CD14-positive monocyte (primary cell): ENCODE measurements at regions not wholly inside any gene's neighbourhood (a gene's known extent, or its start where the extent isn't known, plus 50 kb on each side); places are given as distances from the start of the nearest gene placed in this dataset.

Experiments
- DNase-seq, 3 donors: peaks; one replicate each; pipeline ENCODE4 v3.0.0-alpha.2; 2011 to 2022
- H2AFZ ChIP-seq: 2 replicates; pipeline ENCODE4 v1.6.0; 2012; ENCODE audit warnings: mild to moderate bottlenecking, low read depth, low read length, inconsistent platforms; ENCODE audit not compliant: insufficient read depth, poor library complexity, severe bottlenecking
- H3K27ac ChIP-seq, 2 donors: 1 replicate in 1 of 2; 2 replicates in 1 of 2; pipeline ENCODE4 v1.5.1; 2012 to 2013; ENCODE audit warnings: low read length in 2 of 2, control low read depth in 1 of 2, inconsistent platforms in 1 of 2, low read depth in 1 of 2, mild to moderate bottlenecking in 1 of 2
- H3K27me3 ChIP-seq, 2 donors: one replicate each; pipeline versions ENCODE4 v1.6.0 to v1.6.1; 2011 to 2013; ENCODE audit warnings: low read length in 2 of 2; ENCODE audit not compliant: control insufficient read depth in 2 of 2, insufficient read depth in 2 of 2
- H3K36me3 ChIP-seq, 2 donors: replicated peaks in 1 of 2; 1 replicate in 1 of 2; 2 replicates in 1 of 2; pipeline versions ENCODE4 v1.5.1 to v1.6.1; 2012 to 2013; ENCODE audit warnings: low read length in 2 of 2, control low read depth in 1 of 2, inconsistent platforms in 1 of 2, mild to moderate bottlenecking in 1 of 2; ENCODE audit not compliant: insufficient read depth in 2 of 2, control insufficient read depth in 1 of 2
- H3K4me1 ChIP-seq, 2 donors: 1 replicate in 1 of 2; 2 replicates in 1 of 2; pipeline versions ENCODE4 v1.5.1 to v1.6.1; 2012 to 2013; ENCODE audit warnings: low read length in 2 of 2, control low read depth in 1 of 2, inconsistent platforms in 1 of 2, mild to moderate bottlenecking in 1 of 2, moderate library complexity in 1 of 2; ENCODE audit not compliant: insufficient read depth in 2 of 2, control insufficient read depth in 1 of 2
- H3K4me2 ChIP-seq: replicated peaks from 2 replicates; pipeline ENCODE3; 2012; ENCODE audit warnings: low read length, moderate library complexity, mild to moderate bottlenecking; ENCODE audit not compliant: poor library complexity, severe bottlenecking; ENCODE audit errors: extremely low read depth
- H3K4me3 ChIP-seq, 3 experiments: fragments of 200-600 bp in 1 of 3; sonication (generic) in 1 of 3; replicated peaks in 1 of 3; 1 replicate in 2 of 3; 2 replicates in 1 of 3; pipeline ENCODE4 v1.5.1; 2011 to 2013; ENCODE audit warnings: low read length in 3 of 3, mild to moderate bottlenecking in 3 of 3, control low read depth in 2 of 3, low read depth in 2 of 3, inconsistent platforms in 1 of 3, moderate library complexity in 1 of 3
- H3K79me2 ChIP-seq: 2 replicates; pipeline ENCODE4 v1.6.0; 2012; ENCODE audit warnings: mild to moderate bottlenecking, control low read depth, inconsistent platforms, low read length, moderate library complexity; ENCODE audit not compliant: insufficient read depth
- H3K9ac ChIP-seq: 2 replicates; pipeline ENCODE4 v1.6.0; 2017; ENCODE audit warnings: low read length, mild to moderate bottlenecking; ENCODE audit not compliant: insufficient read depth, poor library complexity, severe bottlenecking
- H3K9me3 ChIP-seq, 2 donors: replicated peaks in 1 of 2; 1 replicate in 1 of 2; 2 replicates in 1 of 2; pipeline versions ENCODE4 v1.5.1 to v1.6.1; 2012 to 2013; ENCODE audit warnings: low read length in 2 of 2, control low read depth in 1 of 2; ENCODE audit not compliant: control insufficient read depth in 1 of 2, insufficient read depth in 1 of 2
- H4K20me1 ChIP-seq: 2 replicates; pipeline ENCODE4 v1.6.0; 2012; ENCODE audit warnings: mild to moderate bottlenecking, low read length, control low read depth, moderate library complexity; ENCODE audit not compliant: insufficient read depth
- H3K27ac Mint-ChIP-seq, 7 donors: one replicate each; pipeline ENCODE4 v1.8.0; 2020; ENCODE audit warnings: mild to moderate bottlenecking in 7 of 7, mixed read lengths in 7 of 7, moderate library complexity in 6 of 7, inconsistent platforms in 2 of 7
- H3K27me3 Mint-ChIP-seq, 3 donors: one replicate each; pipeline ENCODE4 v1.8.0; 2021 to 2022; ENCODE audit warnings: low read depth in 3 of 3, mild to moderate bottlenecking in 3 of 3, mixed read lengths in 3 of 3, moderate library complexity in 3 of 3, inconsistent platforms in 1 of 3
- H3K36me3 Mint-ChIP-seq, 2 donors: one replicate each; pipeline ENCODE4 v1.8.0; 2020; ENCODE audit warnings: mixed read lengths in 2 of 2, inconsistent platforms in 1 of 2, mild to moderate bottlenecking in 1 of 2
- H3K4me1 Mint-ChIP-seq: one replicate; pipeline ENCODE4 v1.8.0; 2020; ENCODE audit warnings: mild to moderate bottlenecking, mixed read lengths
- H3K4me3 Mint-ChIP-seq, 2 donors: one replicate each; pipeline ENCODE4 v1.8.0; 2020; ENCODE audit warnings: mild to moderate bottlenecking in 2 of 2, mixed read lengths in 2 of 2, moderate library complexity in 1 of 2
- H3K9me3 Mint-ChIP-seq, 7 donors: one replicate each; pipeline ENCODE4 v1.8.0; 2020 to 2022; ENCODE audit warnings: mixed read lengths in 7 of 7, mild to moderate bottlenecking in 6 of 7, moderate library complexity in 6 of 7, inconsistent platforms in 2 of 7
- CTCF ChIP-seq: fragments of 200-600 bp; IDR thresholded peaks from one replicate; pipeline ENCODE4 v1.8.0; 2022; ENCODE audit warnings: antibody characterized with exemption, mild to moderate bottlenecking
- WGBS: methylation state at CpG from one replicate; pipeline ENCODE4 v1.1.5; 2013; ENCODE audit warnings: missing lambda C conversion rate; ENCODE audit not compliant: insufficient coverage; 5-methylcytosine and 5-hydroxymethylcytosine counted together
- intact Hi-C, 2 donors: fragments of 100-400 bp; cut with micrococcal nuclease; formaldehyde crosslinking; loops; one replicate each; pipeline versions ENCODE4 v1.15.0 to v1.15.1; 2023

GRCh38 chr14:35975814-35976213 is 149.7 kb downstream of the BRMS1L start:
- H3K27me3 Mint-ChIP-seq: peaks cover 0 to 3% (median 0%) of the 10 kb centered on the region in 3 donors
- H3K4me3 Mint-ChIP-seq: no peak overlapping the region
- H3K36me3 Mint-ChIP-seq: no peaks in the 10 kb centered on the region
- intact Hi-C loops: no loop called here
- Histone ChIP-seq H3K27me3 (no peaks in the 10 kb centered on the region), H3K4me3 (no peak overlapping the region), H3K4me1 (no peaks in the 10 kb centered on the region), H3K79me2 (no peaks in the 10 kb centered on the region), H2AFZ (no peak overlapping the region), H3K36me3 (no peaks in the 10 kb centered on the region), H3K9ac (no peak overlapping the region), H4K20me1 (no peaks in the 10 kb centered on the region), H3K4me2 (no peak overlapping the region), H3K9me3 (no peaks in the 10 kb centered on the region), H3K27ac (no peak overlapping the region)
- peaks cover 0 to 4% (median 0%) of the 10 kb centered on the region in 7 donors for H3K9me3 Mint-ChIP-seq
- no peak overlapping the region for H3K27ac Mint-ChIP-seq
- DNase-seq: no peak
- H3K4me1 Mint-ChIP-seq: no peaks in the 10 kb centered on the region
- no peak for TF ChIP-seq CTCF
- WGBS: no CpG with 5 or more reads among the region's 4 CpGs

GRCh38 chr14:35973770-35974169 is 147.6 kb downstream of the BRMS1L start:
- Histone ChIP-seq H3K79me2 (no peaks in the 10 kb centered on the region), H4K20me1 (no peaks in the 10 kb centered on the region), H3K27me3 (no peaks in the 10 kb centered on the region), H3K4me1 (no peaks in the 10 kb centered on the region), H3K36me3 (no peaks in the 10 kb centered on the region), H3K27ac (no peak overlapping the region), H3K4me3 (no peak overlapping the region), H3K4me2 (no peak overlapping the region), H3K9ac (no peak overlapping the region), H3K9me3 (no peaks in the 10 kb centered on the region), H2AFZ (no peak overlapping the region)
- H3K36me3 Mint-ChIP-seq: no peaks in the 10 kb centered on the region
- DNase-seq: no peak
- WGBS: no CpG with 5 or more reads among the region's 1 CpG
- peaks cover 0 to 8% (median 0%) of the 10 kb centered on the region in 3 donors for H3K27me3 Mint-ChIP-seq
- peaks cover 0 to 4% (median 0%) of the 10 kb centered on the region in 7 donors for H3K9me3 Mint-ChIP-seq
- H3K4me1 Mint-ChIP-seq: no peaks in the 10 kb centered on the region
- no peak overlapping the region for H3K27ac Mint-ChIP-seq
- TF ChIP-seq CTCF: no peak
- H3K4me3 Mint-ChIP-seq: no peak overlapping the region
- intact Hi-C loops: no loop called here
